T-helper 2 cell (primary cell): ENCODE measurements at regions not wholly inside any gene's neighbourhood (a gene's known extent, or its start where the extent isn't known, plus 50 kb on each side); places are given as distances from the start of the nearest gene placed in this dataset.

Experiments used
- DNase-seq, 5 experiments: peaks; one replicate each; pipeline versions ENCODE4 v3.0.0 to v3.0.0-alpha.2; 2012 to 2022

GRCh38 chr13:64020126-64020525 is 2604.5 kb upstream of the PCDH20 start:
- no peak for DNase-seq

GRCh38 chr13:64007339-64007738 is 2591.7 kb upstream of the PCDH20 start:
- no peak for DNase-seq

- no peak for DNase-seq
Observed at GRCh38 chr13:64000321-64000720, 2584.7 kb upstream of the PCDH20 start.

GRCh38 chr13:63999614-64000305 is 2584.1 kb upstream of the PCDH20 start:
- no peak for DNase-seq

GRCh38 chr13:63983366-63983765 is 2567.7 kb upstream of the PCDH20 start:
- no peak for DNase-seq

- DNase-seq: no peak
Observed at GRCh38 chr13:63979951-63980350, 2564.3 kb upstream of the PCDH20 start.

- DNase-seq: no peak
Observed at GRCh38 chr13:63972328-63972727, 2556.7 kb upstream of the PCDH20 start.

GRCh38 chr13:63954683-63955082 is 2539.0 kb upstream of the PCDH20 start:
- no peak for DNase-seq

GRCh38 chr13:63948045-63948444 is 2532.4 kb upstream of the PCDH20 start:
- DNase-seq: no peak

GRCh38 chr13:63944911-63945310 is 2529.3 kb upstream of the PCDH20 start:
- no peak for DNase-seq

GRCh38 chr13:63942372-63942771 is 2526.7 kb upstream of the PCDH20 start:
- no peak for DNase-seq

- DNase-seq: no peak
Observed at GRCh38 chr13:63938851-63939250, 2523.2 kb upstream of the PCDH20 start.

- DNase-seq: no peak
Observed at GRCh38 chr13:63910511-63910910, 2494.9 kb upstream of the PCDH20 start.

- no peak for DNase-seq
Observed at GRCh38 chr13:63909726-63910375, 2494.2 kb upstream of the PCDH20 start.

- DNase-seq: no peak
Observed at GRCh38 chr13:63902141-63902540, 2486.5 kb upstream of the PCDH20 start.

GRCh38 chr13:63901630-63902029 is 2486.0 kb upstream of the PCDH20 start:
- no peak for DNase-seq

- DNase-seq: no peak
Observed at GRCh38 chr13:63900406-63900805, 2484.8 kb upstream of the PCDH20 start.

- no peak for DNase-seq
Observed at GRCh38 chr13:63896321-63896720, 2480.7 kb upstream of the PCDH20 start.

- DNase-seq: no peak
Observed at GRCh38 chr13:63882052-63882451, 2466.4 kb upstream of the PCDH20 start.

GRCh38 chr13:63880705-63881104 is 2465.1 kb upstream of the PCDH20 start:
- no peak for DNase-seq

- DNase-seq: no peak
Observed at GRCh38 chr13:63873936-63874335, 2458.3 kb upstream of the PCDH20 start.

- DNase-seq: no peak
Observed at GRCh38 chr13:63864171-63864902, 2448.7 kb upstream of the PCDH20 start.

GRCh38 chr13:63855457-63856118 is 2439.9 kb upstream of the PCDH20 start:
- DNase-seq: no peak
